ENCODE measurements at regions not wholly inside any gene's neighbourhood (a gene's known extent, or its start where the extent isn't known, plus 50 kb on each side); places are given as distances from the start of the nearest gene placed in this dataset.

DNA sequence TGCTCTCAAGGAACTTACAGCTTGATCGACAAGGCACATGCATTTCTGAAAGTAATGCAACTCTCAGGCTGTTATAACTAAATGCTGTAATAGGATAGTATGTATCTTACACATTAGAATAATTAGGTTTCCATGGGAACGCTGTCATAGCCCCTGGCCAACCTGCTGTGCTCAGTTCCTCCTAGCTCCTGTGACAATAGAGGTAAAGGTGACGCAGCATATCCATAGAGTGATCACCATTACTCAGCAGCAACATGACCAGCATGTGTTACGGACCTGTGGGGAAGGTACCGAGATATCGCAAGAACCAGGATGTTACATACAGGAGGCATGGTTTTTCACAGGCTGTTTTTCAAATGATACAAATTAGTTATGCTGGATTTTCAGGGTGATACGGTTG lies 150.7 kb downstream of the CAND1 start:
- TF ChIP-seq, protein P1, sequence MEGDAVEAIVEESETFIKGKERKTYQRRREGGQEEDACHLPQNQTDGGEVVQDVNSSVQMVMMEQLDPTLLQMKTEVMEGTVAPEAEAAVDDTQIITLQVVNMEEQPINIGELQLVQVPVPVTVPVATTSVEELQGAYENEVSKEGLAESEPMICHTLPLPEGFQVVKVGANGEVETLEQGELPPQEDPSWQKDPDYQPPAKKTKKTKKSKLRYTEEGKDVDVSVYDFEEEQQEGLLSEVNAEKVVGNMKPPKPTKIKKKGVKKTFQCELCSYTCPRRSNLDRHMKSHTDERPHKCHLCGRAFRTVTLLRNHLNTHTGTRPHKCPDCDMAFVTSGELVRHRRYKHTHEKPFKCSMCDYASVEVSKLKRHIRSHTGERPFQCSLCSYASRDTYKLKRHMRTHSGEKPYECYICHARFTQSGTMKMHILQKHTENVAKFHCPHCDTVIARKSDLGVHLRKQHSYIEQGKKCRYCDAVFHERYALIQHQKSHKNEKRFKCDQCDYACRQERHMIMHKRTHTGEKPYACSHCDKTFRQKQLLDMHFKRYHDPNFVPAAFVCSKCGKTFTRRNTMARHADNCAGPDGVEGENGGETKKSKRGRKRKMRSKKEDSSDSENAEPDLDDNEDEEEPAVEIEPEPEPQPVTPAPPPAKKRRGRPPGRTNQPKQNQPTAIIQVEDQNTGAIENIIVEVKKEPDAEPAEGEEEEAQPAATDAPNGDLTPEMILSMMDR (IDR thresholded peaks at IDR 0.05; ENCODE audit: low read length): no peak
- TF ChIP-seq EZH2 (optimal IDR thresholded peaks at IDR 0.05; ENCODE audit: low read depth, low read length) (no peak), EZH2phosphoT487 (IDR thresholded peaks at IDR 0.05; ENCODE audit: low read length) (no peak)

Data from MM.1S (cell line).